Lung (tissue), 11 donors: ENCODE measurements at regions not wholly inside any gene's neighbourhood (a gene's known extent, or its start where the extent isn't known, plus 50 kb on each side); places are given as distances from the start of the nearest gene placed in this dataset.

Experiments
- ATAC-seq: fragments of 200-7000 bp; cut with Tn5 transposase; one replicate; pipeline ENCODE4 v1.9.1; 2020; ENCODE audit warnings: moderate number of reproducible peaks; ENCODE audit not compliant: insufficient read depth, low FRiP score
- DNase-seq, 3 donors: peaks; one replicate each; pipeline ENCODE4 v3.0.0-alpha.2; 2013 to 2017
- H3K27ac ChIP-seq, 2 donors: one replicate each; pipeline ENCODE4 v1.5.1; 2013; ENCODE audit warnings: mild to moderate bottlenecking in 2 of 2, moderate library complexity in 2 of 2, control low read depth in 1 of 2, inconsistent platforms in 1 of 2, low read depth in 1 of 2, low read length in 1 of 2
- H3K27me3 ChIP-seq, 3 donors: one replicate each; pipeline ENCODE4 v1.5.1; 2013; ENCODE audit warnings: low read length in 2 of 3; ENCODE audit not compliant: control insufficient read depth in 3 of 3, insufficient read depth in 3 of 3
- H3K36me3 ChIP-seq, 4 donors: one replicate each; pipeline ENCODE4 v1.5.1; 2013; ENCODE audit warnings: low read length in 4 of 4, mild to moderate bottlenecking in 1 of 4, moderate library complexity in 1 of 4; ENCODE audit not compliant: control insufficient read depth in 4 of 4, insufficient read depth in 4 of 4
- H3K4me1 ChIP-seq, 5 donors: one replicate each; pipeline ENCODE4 v1.5.1; 2013; ENCODE audit warnings: low read length in 5 of 5, mild to moderate bottlenecking in 2 of 5, moderate library complexity in 1 of 5; ENCODE audit not compliant: control insufficient read depth in 5 of 5, insufficient read depth in 5 of 5
- H3K4me3 ChIP-seq: one replicate; pipeline ENCODE4 v1.5.1; 2013; ENCODE audit warnings: mild to moderate bottlenecking, control low read depth, moderate library complexity
- H3K9ac ChIP-seq, 2 donors: one replicate each; pipeline ENCODE4 v1.5.1; 2013; ENCODE audit warnings: low read length in 2 of 2, control low read depth in 1 of 2; ENCODE audit not compliant: insufficient read depth in 1 of 2
- H3K9me3 ChIP-seq, 4 donors: one replicate each; pipeline ENCODE4 v1.5.1; 2013; ENCODE audit warnings: low read length in 3 of 4, mild to moderate bottlenecking in 1 of 4, moderate library complexity in 1 of 4; ENCODE audit not compliant: control insufficient read depth in 4 of 4, insufficient read depth in 3 of 4
- CTCF ChIP-seq: IDR thresholded peaks from 2 replicates; pipeline ENCODE4 v1.5.1; 2012; ENCODE audit warnings: mild to moderate bottlenecking; ENCODE audit errors: control extremely low read depth, extremely low read depth
- WGBS, 2 donors: extraction: QIAGEN DNeasy Blood & Tissue Kit; methylation state at CpG; one replicate each; pipeline ENCODE4 v1.1.7; 2013; 5-methylcytosine and 5-hydroxymethylcytosine counted together
- donor health status: control.
- donor health status: control.
- donor health status: Bipolar disorder and iron deficiency.
- donor health status: healthy.
- donor health status: DM: yes; HTN: yes; CAD: no.

GRCh38 chr3:10600726-10601125 is 95.3 kb upstream of the ATP2B2 start:
- no peaks in the 10 kb centered on the region for H3K36me3 ChIP-seq
- H3K9me3 ChIP-seq: peaks cover 0 to 6% (median 0%) of the 10 kb centered on the region in 4 donors
- peaks cover 0 to 5% (median 0%) of the 10 kb centered on the region in 5 donors for H3K4me1 ChIP-seq
- DNase-seq (no peak), ATAC-seq (no peak)
- no peak overlapping the region for H3K9ac ChIP-seq
- 73 to 89% methylated on average over 5 of the region's 5 CpGs for WGBS, 2 donors
- H3K27me3 ChIP-seq: peaks cover 0 to 19% (median 2%) of the 10 kb centered on the region in 3 donors
- H3K4me3 ChIP-seq: no peak overlapping the region
- no peak for TF ChIP-seq CTCF
- H3K27ac ChIP-seq: no peak overlapping the region

DNA sequence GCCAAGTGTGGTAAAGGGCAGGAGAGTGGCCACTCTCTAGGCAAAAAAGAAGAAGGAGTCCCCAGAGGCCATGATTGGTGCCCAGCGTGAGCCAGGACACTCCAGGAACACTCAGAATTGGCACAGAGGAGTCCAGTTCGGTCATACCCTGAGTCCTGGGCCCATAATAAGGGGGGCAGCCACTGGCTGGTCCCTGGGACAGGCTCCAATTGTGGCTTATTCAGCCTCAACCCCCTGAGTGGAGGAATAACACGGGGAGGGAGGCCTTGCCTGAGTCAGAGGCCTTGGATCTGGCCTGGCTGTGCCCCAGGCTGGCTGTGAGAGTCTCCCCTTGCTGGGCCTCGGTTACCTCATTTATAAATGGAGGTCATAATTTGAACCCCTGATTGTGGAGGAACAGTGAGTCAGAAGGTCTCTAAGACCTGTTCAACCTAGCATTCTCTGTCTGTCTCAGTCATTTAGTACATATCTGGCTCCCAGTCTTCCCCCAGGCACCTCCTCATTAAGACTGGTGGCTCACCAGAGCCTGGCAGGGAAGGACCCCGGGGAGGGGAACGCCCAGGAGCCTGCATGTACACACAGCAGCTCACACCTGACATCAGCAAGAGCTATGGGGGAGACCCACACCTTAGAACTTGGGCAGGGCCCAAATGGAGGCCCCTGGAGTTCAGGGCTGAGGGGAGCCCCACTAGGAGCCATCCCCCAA is 95.9 kb upstream of the ATP2B2 start:
- no peak overlapping the region for H3K9ac ChIP-seq
- 74 to 78% methylated on average over 6 of the region's 6 CpGs for WGBS, 2 donors
- H3K4me1 ChIP-seq: peaks cover 0 to 5% (median 0%) of the 10 kb centered on the region in 5 donors
- TF ChIP-seq CTCF: no peak
- no peak overlapping the region for H3K4me3 ChIP-seq
- peaks cover 0 to 5% (median 0%) of the 10 kb centered on the region in 4 donors for H3K9me3 ChIP-seq
- H3K27ac ChIP-seq: no peak overlapping the region
- ATAC-seq: no peak
- H3K27me3 ChIP-seq: peaks cover 0 to 19% (median 2%) of the 10 kb centered on the region in 3 donors
- no peak for DNase-seq
- H3K36me3 ChIP-seq: no peaks in the 10 kb centered on the region

- no peak overlapping the region for H3K27ac ChIP-seq
- H3K9ac ChIP-seq: no peak overlapping the region
- DNase-seq (no peak), ATAC-seq (no peak)
- H3K9me3 ChIP-seq: peaks cover 0 to 2% (median 0%) of the 10 kb centered on the region in 4 donors
- H3K4me3 ChIP-seq: no peak overlapping the region
- peaks cover 0 to 5% (median 0%) of the 10 kb centered on the region in 5 donors for H3K4me1 ChIP-seq
- no peak for TF ChIP-seq CTCF
- H3K36me3 ChIP-seq: no peaks in the 10 kb centered on the region
- H3K27me3 ChIP-seq: peaks cover 0 to 18% (median 2%) of the 10 kb centered on the region in 3 donors
- 56 to 59% methylated on average over 5 of the region's 5 CpGs for WGBS, 2 donors
Measured at GRCh38 chr3:10601857-10602230, 96.5 kb upstream of the ATP2B2 start.
